ENCODE measurements at regions not wholly inside any gene's neighbourhood (a gene's known extent, or its start where the extent isn't known, plus 50 kb on each side); places are given as distances from the start of the nearest gene placed in this dataset.

DNA sequence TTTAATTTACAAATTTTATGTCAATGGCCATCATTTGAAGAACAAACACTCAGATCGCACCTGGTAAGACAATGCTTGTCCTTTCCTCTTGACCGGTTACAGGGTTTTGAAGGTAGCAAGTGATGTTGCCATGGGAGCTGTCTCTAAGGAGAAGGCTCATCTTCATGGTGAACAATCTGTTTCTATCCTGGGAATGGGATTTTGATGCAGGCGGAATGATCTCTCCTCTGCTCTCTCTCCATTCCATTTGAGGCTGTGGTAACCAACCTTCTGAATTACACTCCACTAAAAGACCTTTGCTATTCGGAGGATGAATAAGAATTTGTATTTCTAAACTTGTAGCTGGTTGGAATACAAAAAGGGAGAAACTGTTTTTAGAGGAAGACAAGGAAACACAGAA is 57.9 kb upstream of the SLC5A9 start:
- WGBS, 2 donors, result 87 to 88% methylated on average over 4 of the region's 4 CpGs

DNA sequence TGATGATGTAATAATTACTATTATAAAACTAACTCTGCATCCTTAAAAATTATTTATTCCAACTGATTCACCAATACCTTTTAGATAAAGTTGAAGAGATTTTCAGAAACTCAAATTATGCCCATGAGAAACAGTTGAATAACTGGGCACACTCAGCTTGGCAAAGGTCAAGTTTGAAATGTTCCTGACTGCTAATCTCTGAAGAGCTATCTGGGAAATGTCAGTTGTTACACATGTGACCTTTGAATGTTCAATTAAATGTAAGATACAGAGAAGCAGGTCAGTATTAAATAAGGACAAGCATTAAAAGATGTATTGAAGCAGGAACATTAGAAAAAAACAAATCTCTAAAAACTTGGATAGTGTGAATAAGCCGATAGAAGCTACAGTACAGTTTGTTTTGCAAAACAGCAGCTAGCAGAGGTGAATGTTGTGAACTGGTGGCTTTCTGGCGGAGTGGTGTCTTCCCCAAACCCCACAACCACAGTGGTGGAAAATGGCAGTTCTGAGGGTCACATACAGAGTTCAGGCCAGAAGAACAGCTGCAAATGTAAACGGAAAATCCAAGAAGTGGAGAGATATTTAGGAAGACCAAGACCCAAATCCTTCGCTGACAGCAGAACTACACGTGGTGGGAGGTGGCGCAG is 61.9 kb upstream of the SLC5A9 start:
- Histone ChIP-seq H3K27me3 (no peaks in the 10 kb centered on the region), H3K4me1 (no peaks in the 10 kb centered on the region), H3K9me3 (no peaks in the 10 kb centered on the region), H3K36me3 (no peaks in the 10 kb centered on the region), H3K27ac (no peak overlapping the region), H3K4me3 (no peak overlapping the region)
- ATAC-seq (ENCODE audit: low FRiP score in 2 of 2) (no peak), DNase-seq (no peak)
- WGBS, 2 donors, result 67 to 85% methylated on average over 6 of the region's 6 CpGs
- TF ChIP-seq POLR2A (IDR thresholded peaks at IDR 0.05) (no peak), EP300 (IDR thresholded peaks at IDR 0.05) (no peak), POLR2AphosphoS5 (IDR thresholded peaks at IDR 0.05) (no peak)
- TF ChIP-seq, protein P1, sequence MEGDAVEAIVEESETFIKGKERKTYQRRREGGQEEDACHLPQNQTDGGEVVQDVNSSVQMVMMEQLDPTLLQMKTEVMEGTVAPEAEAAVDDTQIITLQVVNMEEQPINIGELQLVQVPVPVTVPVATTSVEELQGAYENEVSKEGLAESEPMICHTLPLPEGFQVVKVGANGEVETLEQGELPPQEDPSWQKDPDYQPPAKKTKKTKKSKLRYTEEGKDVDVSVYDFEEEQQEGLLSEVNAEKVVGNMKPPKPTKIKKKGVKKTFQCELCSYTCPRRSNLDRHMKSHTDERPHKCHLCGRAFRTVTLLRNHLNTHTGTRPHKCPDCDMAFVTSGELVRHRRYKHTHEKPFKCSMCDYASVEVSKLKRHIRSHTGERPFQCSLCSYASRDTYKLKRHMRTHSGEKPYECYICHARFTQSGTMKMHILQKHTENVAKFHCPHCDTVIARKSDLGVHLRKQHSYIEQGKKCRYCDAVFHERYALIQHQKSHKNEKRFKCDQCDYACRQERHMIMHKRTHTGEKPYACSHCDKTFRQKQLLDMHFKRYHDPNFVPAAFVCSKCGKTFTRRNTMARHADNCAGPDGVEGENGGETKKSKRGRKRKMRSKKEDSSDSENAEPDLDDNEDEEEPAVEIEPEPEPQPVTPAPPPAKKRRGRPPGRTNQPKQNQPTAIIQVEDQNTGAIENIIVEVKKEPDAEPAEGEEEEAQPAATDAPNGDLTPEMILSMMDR (IDR thresholded peaks at IDR 0.05), result no peak

More for the DNA sequence above, 57.9 kb upstream of the SLC5A9 start:
- Histone ChIP-seq H3K36me3 (no peaks in the 10 kb centered on the region), H3K4me3 (no peak overlapping the region), H3K4me1 (no peaks in the 10 kb centered on the region), H3K9me3 (no peaks in the 10 kb centered on the region), H3K27ac (no peak overlapping the region), H3K27me3 (no peaks in the 10 kb centered on the region)
- DNase-seq (no peak), ATAC-seq (ENCODE audit: low FRiP score in 2 of 2) (no peak)
- TF ChIP-seq, protein P1 (IDR thresholded peaks at IDR 0.05), result no peak
- TF ChIP-seq EP300 (IDR thresholded peaks at IDR 0.05) (no peak), POLR2AphosphoS5 (IDR thresholded peaks at IDR 0.05) (no peak), POLR2A (IDR thresholded peaks at IDR 0.05) (no peak)

DNA sequence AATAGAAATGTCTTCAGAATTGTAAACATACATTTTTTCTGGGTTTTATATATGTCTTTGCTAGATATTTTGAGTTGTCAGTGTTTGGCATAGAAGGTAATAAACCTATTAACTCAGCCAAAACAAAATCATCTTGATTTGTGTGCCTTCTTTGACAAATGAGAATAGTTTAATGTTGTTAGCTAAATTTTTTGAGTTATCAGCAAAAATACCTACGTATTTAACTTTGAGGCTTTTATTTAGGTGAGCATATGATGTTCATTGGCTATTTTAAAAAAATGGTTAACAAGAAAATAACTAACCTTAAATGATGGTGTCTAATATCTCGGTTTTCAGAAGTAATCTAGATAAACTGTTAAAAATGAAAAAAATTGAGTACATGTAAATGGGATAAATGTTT is 83.2 kb upstream of the SLC5A9 start:
- WGBS, 2 donors, result 71 to 80% methylated on average over 2 of the region's 2 CpGs
- Histone ChIP-seq H3K27ac (no peak overlapping the region), H3K9me3 (peaks cover 0 to 4% (median 2%) of the 10 kb centered on the region in 4 donors), H3K27me3 (no peaks in the 10 kb centered on the region), H3K4me3 (no peak overlapping the region), H3K36me3 (no peaks in the 10 kb centered on the region), H3K4me1 (no peaks in the 10 kb centered on the region)
- DNase-seq (no peak), ATAC-seq (ENCODE audit: low FRiP score in 2 of 2) (no peak)
- TF ChIP-seq POLR2AphosphoS5 (IDR thresholded peaks at IDR 0.05) (no peak), POLR2A (IDR thresholded peaks at IDR 0.05) (no peak), EP300 (IDR thresholded peaks at IDR 0.05) (no peak)
- TF ChIP-seq, protein P1 (IDR thresholded peaks at IDR 0.05), result no peak

DNA sequence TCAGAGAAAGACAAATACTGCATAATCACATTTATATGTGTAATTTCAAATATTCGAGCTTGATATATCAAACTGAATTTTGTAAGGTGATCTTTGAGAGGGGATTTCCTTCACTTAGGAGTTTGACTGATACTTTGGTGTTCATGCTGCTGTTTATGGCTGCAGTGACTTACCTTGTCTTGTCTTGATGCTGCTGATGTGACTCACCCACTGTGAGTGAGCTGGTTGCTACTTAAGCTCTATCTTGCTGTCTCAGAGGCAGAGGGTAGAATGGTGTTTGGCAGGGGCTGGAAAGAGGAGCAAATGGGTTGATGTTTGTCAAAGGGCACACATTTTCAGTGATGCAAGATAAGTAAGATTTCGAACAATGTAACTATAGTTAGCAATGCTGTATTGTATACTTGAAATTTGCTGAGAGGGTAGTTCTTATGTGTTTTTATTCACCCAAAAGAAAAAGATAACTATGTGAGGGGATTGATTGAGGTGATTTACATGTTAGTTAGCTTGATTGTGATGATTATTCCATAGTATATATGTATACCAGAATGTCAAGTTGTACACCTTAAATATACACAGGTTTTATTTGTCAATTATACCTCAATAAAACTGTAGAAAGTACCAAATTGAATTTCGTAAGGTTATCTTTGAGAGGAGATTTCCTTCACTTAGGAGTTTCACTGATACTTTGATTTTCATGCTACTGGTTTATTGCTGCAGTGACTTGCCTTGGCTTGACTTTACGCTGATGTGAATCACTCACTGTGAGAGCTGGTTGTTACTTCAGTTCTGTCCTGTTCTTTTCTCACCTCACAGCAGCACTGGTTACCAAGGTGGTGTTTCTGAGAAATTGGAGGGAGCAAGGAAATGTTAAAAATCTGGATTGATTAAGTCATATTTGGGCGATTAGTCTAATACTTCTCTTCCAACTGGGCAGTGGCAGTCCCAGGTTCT is 94.5 kb upstream of the SLC5A9 start:
- H3K36me3 ChIP-seq, result no peaks in the 10 kb centered on the region
- H3K4me3 ChIP-seq, result no peak overlapping the region
- H3K27ac ChIP-seq, result no peak overlapping the region
- 73 to 77% methylated on average over 5 of the region's 5 CpGs for WGBS, 2 donors
- H3K27me3 ChIP-seq, result no peaks in the 10 kb centered on the region
- DNase-seq (no peak), ATAC-seq (ENCODE audit: low FRiP score in 2 of 2) (no peak)
- H3K9me3 ChIP-seq, result no peaks in the 10 kb centered on the region
- TF ChIP-seq POLR2A (IDR thresholded peaks at IDR 0.05), result no peak
- TF ChIP-seq EP300 (IDR thresholded peaks at IDR 0.05), result no peak
- TF ChIP-seq, protein P1 (IDR thresholded peaks at IDR 0.05), result no peak
- TF ChIP-seq POLR2AphosphoS5 (IDR thresholded peaks at IDR 0.05), result no peak
- H3K4me1 ChIP-seq, result no peaks in the 10 kb centered on the region

All from upper lobe of left lung (tissue), 6 donors.